ENCODE measurements at regions not wholly inside any gene's neighbourhood (a gene's known extent, or its start where the extent isn't known, plus 50 kb on each side); places are given as distances from the start of the nearest gene placed in this dataset.

DNA sequence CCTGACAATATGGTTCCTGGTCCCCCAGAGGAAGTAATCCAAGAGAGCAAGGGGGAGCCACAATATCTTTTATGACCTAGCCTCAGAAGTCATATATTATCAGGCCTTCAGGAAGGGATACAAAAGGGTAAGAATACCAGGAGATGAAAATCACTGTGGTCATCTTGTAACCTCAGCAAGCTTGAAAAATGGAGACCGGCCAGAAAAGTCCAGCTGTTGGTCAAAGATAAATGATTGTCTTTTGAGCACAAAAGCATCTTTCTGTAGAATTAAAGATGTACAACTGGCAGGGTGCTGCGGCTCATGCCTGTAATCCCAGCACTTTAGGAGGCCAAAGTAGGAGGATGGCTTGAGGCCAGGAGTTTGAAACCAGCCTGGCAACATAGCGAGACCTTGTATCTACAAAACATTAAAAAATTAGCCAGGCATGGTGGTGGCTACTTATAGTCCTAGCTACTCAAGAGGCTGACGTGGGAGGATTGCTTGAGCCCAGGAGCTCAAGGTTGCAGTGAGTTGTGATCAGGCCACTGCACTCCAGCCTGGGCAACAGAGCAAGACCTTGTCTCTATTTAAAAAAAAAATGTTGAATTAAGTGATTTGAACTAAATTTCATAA is 118.0 kb upstream of the MARCKS start:
- DNase-seq (ENCODE audit: extremely low spot score, insufficient read length, low read depth), result no peak
- no peak for FAIRE-seq

- DNase-seq (ENCODE audit: extremely low spot score, insufficient read length, low read depth), result no peak
- FAIRE-seq, result no peak
Measured at GRCh38 chr6:113741651-113742050, 115.5 kb upstream of the MARCKS start.

- DNase-seq (ENCODE audit: extremely low spot score, insufficient read length, low read depth) (no peak), FAIRE-seq (no peak)
Measured at GRCh38 chr6:113742342-113742741, 114.8 kb upstream of the MARCKS start.

GRCh38 chr6:113744861-113745260 is 112.3 kb upstream of the MARCKS start:
- FAIRE-seq, result no peak
- DNase-seq (ENCODE audit: extremely low spot score, insufficient read length, low read depth), result no peak

- FAIRE-seq, result no peak
- no peak for DNase-seq (ENCODE audit: extremely low spot score, insufficient read length, low read depth)
Measured at GRCh38 chr6:113750151-113750855, 106.8 kb upstream of the MARCKS start.

- FAIRE-seq (no peak), DNase-seq (ENCODE audit: extremely low spot score, insufficient read length, low read depth) (no peak)
Measured at GRCh38 chr6:113754291-113754690, 102.9 kb upstream of the MARCKS start.

DNA sequence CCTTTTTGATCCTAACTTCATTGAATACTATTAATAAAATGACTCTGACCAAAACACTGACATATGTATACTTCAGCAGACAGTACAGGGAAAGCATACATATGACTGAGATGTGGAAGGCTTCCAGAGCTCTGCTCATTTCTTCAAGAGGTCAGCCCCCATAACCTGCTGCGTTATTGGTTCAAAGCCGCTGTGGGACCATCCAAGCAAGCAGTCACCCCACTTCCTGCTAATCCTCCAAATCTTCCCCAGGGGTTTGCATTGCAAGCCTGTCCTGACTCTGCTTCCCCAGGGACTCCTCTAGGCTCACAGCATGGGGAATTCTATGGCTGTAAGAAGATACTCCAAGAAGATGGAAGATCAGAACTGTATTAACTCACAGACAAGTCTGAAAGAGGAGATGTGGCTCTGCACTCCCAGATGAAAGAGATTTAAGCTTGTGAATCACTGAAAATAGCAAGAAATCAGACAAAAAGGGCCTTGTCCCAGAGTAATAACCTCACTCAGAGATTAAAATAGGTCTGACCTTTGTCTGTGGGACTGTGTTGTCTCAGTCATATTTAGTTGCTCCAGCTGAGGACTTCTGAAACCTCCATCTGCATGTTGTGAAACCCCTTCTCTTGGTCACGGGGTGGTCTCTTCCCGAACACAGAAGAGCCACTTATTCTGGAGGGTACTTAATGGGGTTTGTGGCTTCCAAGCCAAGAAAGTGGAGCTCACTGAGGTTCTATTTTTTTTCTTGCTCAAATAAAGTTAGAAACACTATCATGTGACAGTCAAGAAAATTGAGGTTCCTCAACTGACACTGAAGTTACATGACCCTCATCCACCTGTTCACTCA is 101.5 kb upstream of the MARCKS start:
- FAIRE-seq (peak; percentile 91), DNase-seq (ENCODE audit: extremely low spot score, insufficient read length, low read depth) (no peak)

- no peak for DNase-seq (ENCODE audit: extremely low spot score, insufficient read length, low read depth)
- FAIRE-seq, result no peak
Measured at GRCh38 chr6:113756290-113756665, 100.9 kb upstream of the MARCKS start.

- FAIRE-seq (no peak), DNase-seq (ENCODE audit: extremely low spot score, insufficient read length, low read depth) (no peak)
Measured at GRCh38 chr6:113758214-113758613, 98.9 kb upstream of the MARCKS start.

- DNase-seq (ENCODE audit: extremely low spot score, insufficient read length, low read depth) (no peak), FAIRE-seq (peak; percentile 66)
Measured at GRCh38 chr6:113758826-113759574, 98.1 kb upstream of the MARCKS start.

- FAIRE-seq (no peak), DNase-seq (ENCODE audit: extremely low spot score, insufficient read length, low read depth) (no peak)
Measured at GRCh38 chr6:113762641-113763040, 94.5 kb upstream of the MARCKS start.

DNA sequence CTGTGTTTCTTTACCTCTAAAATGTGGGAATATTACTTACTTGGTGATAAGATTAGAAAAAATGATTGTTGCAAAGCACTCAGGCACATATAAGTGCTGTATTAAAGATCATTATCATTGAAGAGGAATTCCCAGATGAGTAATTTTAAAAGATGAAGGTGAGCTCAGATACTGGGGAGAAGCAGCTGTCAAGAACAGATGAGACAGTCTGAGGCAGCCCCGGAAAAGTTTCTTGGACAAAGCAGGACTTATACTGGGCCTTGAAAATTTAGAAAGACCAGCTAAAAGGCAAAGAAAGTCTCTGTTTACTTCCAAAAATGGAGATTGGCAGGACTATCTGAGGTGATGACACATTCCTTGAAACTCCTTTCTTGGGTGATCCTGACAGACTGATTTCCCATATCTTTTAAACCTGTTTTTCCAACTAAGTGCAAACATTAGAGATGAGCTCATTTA is 93.8 kb upstream of the MARCKS start:
- FAIRE-seq, result no peak

DNA sequence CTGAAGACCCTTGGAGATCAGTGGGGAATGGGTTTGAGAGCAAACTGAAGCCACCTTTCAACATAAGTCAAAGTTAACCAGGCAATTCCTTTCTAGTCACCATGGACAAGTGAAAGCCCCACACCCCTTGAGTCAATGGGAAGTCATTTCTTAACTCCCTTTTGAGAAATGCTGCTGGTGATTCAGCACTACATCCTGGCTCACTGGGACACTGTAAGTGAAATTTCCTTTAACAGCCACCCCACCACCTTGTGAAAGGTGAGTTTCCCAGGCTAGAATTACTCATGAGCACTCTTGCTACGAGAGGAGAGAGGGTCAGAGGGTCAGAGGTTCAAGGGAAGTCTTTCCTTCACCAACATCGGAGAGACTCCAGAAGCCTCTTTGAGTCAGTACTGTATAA is 93.3 kb upstream of the MARCKS start:
- DNase-seq (ENCODE audit: extremely low spot score, insufficient read length, low read depth) (no peak), FAIRE-seq (peak; percentile 87)

More for the DNA sequence above, 93.8 kb upstream of the MARCKS start:
- DNase-seq (ENCODE audit: extremely low spot score, insufficient read length, low read depth), result no peak

DNA sequence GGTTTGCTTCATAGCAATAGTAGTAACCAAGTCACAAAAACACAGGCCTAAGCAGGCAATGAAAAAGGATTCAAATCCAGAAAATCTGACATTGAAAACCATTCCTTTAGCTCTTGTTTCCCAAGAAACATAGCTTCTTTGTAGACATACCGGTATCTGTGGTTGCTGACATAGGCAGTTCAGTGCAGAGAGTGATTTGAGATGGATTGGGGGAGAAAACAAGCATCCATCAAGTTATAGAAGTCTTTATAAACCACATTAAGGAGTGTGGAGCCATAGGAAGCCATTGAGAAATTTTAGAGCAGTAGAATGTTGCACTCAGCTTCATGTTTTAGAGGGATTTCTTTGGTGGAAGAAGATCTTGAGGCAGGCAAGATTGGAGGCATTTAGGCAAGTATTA is 91.2 kb upstream of the MARCKS start:
- no peak for FAIRE-seq
- DNase-seq (ENCODE audit: extremely low spot score, insufficient read length, low read depth), result no peak

DNA sequence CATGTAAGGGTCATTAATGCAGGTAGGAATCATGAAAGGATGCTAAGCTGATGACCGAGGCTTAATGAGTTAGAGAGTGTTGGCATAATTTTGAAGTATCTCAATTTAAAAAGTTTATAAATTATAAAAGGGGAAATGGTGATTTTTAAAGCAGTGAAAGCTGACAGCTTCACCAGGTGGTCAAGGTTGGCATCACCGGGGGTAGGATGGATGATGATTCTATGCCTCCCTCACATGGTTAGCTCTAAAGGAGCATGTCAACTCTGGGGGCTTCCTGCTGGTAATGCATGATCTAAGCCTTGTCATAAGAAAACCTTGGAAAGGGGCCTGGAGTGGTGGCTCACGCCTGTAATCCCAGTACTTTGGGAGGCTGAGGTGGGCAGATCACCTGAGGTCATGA is 89.2 kb upstream of the MARCKS start:
- no peak for DNase-seq (ENCODE audit: extremely low spot score, insufficient read length, low read depth)
- no peak for FAIRE-seq

- DNase-seq (ENCODE audit: extremely low spot score, insufficient read length, low read depth), result no peak
- no peak for FAIRE-seq
Measured at GRCh38 chr6:113772961-113773360, 84.2 kb upstream of the MARCKS start.

DNA sequence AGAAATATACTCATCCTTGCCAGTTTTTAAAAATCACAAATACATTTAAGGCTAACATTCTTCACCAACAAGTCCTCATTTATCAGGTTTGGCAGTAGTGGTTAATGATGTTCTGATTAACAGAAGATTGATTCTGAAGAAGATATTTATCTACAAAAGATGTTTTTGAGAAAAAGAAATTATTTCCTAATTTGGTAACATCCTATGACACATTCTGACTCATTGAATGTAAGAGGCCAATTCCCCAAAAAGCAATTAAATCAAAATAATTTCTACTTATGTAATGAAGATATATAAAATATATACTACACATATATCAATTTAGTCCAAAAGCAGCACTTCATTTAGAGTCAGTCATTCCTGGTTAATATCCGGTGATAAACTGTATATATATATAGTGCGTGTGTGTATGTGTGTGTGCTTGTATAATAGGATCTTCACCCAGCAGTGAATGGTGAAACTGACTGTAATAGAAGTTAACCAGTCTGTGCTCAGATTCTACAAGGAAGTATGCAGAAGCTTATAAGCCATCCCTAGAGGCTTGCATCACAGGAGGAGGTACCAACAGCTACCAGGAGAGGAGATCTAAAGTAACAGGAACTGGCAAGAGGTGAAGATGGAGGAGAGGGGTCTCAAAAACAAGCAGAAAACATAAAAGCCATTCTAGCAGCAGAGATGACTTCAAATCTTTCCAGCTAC is 82.9 kb upstream of the MARCKS start:
- DNase-seq (ENCODE audit: extremely low spot score, insufficient read length, low read depth) (no peak), FAIRE-seq (no peak)

DNA sequence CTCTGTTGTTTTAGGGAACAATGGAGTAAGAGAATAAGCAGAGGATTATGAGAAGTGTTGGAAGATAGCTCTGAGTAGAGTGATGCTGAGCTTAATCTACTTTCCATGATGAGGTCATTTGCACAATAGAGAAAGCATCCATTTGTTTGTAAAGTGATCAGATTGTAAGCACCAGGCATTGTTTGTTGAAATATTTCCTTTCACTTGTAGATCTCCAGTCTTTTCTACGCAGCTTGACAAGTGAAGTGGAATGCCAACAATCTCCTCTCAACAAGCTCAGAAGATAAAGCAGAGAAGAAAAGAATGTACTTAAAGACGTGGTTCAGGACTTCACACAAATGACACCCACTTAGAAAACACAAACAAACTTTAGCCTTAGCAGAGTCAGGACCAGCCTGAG is 80.1 kb upstream of the MARCKS start:
- FAIRE-seq (no peak), DNase-seq (ENCODE audit: extremely low spot score, insufficient read length, low read depth) (no peak)

DNA sequence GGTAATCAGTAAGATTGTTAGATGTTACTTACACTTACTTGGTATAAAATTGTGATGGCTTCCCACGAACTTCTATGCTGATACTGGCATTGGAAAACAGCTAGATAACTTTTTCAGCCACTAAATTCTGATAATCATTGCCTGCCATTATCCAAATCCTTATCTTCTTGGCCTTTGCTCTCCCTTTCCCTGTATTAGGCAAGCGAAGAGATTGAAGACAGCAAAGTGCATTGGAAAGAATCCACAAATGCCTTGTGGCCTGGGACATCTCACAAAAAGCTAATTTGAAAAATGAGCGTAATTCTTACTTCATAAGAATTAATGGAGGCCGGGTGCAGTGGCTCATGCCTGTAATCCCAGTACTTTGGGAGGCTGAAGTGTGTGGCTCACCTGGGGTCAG is 79.5 kb upstream of the MARCKS start:
- no peak for DNase-seq (ENCODE audit: extremely low spot score, insufficient read length, low read depth)
- FAIRE-seq, result no peak

- DNase-seq (ENCODE audit: extremely low spot score, insufficient read length, low read depth) (no peak), FAIRE-seq (no peak)
Measured at GRCh38 chr6:113779656-113780055, 77.5 kb upstream of the MARCKS start.
